Dermis blood vessel endothelial cell (primary cell): ENCODE measurements at regions not wholly inside any gene's neighbourhood (a gene's known extent, or its start where the extent isn't known, plus 50 kb on each side); places are given as distances from the start of the nearest gene placed in this dataset.

Experiments
- DNase-seq: peaks from one replicate; pipeline ENCODE4 v3.0.0; 2010

GRCh38 chr15:25947323-25948314 lies 84.5 kb upstream of the ATP10A start:
- DNase-seq: no peak

GRCh38 chr15:25946241-25946805 lies 83.2 kb upstream of the ATP10A start:
- DNase-seq: no peak

GRCh38 chr15:25944386-25944785 lies 81.3 kb upstream of the ATP10A start:
- no peak for DNase-seq

GRCh38 chr15:25943831-25944230 lies 80.7 kb upstream of the ATP10A start:
- no peak for DNase-seq

GRCh38 chr15:25939122-25939521 lies 76.0 kb upstream of the ATP10A start:
- DNase-seq: no peak

GRCh38 chr15:25937796-25938195 lies 74.7 kb upstream of the ATP10A start:
- no peak for DNase-seq

- DNase-seq: no peak
Measured at GRCh38 chr15:25936004-25936403, 72.9 kb upstream of the ATP10A start.

GRCh38 chr15:25933456-25934158 lies 70.5 kb upstream of the ATP10A start:
- DNase-seq: no peak

- DNase-seq: no peak
Measured at GRCh38 chr15:25932696-25933095, 69.6 kb upstream of the ATP10A start.

- no peak for DNase-seq
Measured at GRCh38 chr15:25931851-25932250, 68.7 kb upstream of the ATP10A start.

- no peak for DNase-seq
Measured at GRCh38 chr15:25930931-25931330, 67.8 kb upstream of the ATP10A start.
